ENCODE measurements at regions not wholly inside any gene's neighbourhood (a gene's known extent, or its start where the extent isn't known, plus 50 kb on each side); places are given as distances from the start of the nearest gene placed in this dataset.

GRCh38 chr20:43820731-43821330 lies 93.8 kb upstream of the TOX2 start:
- intact Hi-C loops (cut with DNase I), result no loop called here
- peak in 1 of 42 donors; percentile 28 for DNase-seq

GRCh38 chr20:43812216-43812615 lies 85.4 kb upstream of the GTSF1L start:
- intact Hi-C loops (cut with DNase I), result no loop called here
- DNase-seq, result no peak

DNA sequence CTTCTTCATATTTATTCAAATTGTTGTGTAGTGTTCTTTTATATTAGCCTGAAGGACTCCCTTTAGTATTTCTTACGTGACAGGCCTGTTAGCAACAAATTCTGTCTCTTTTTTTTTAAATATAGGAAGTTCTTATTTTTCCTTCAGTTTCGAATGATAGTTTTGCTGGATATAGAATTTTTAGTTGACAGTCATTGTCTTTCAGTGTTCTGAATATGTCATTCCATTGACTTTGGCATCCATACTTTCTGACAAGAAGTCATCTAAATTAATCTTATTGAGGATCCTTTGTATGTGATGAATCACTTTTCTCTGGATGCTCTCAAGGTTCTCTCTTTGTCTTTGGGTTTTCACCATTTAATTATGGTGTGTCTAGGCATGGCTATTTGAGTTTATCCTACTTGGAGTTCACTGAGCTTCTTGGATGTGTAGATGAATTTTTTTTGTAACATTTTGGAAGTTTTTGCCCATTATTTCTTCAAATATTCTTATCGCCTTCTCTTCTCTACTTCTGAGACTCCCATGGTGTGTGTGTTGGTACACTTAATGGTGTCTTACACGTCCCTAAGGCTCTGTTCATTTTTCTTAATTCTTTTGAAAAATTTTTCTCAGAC lies 82.5 kb upstream of the GTSF1L start:
- intact Hi-C loops (cut with DNase I), result no loop called here
- DNase-seq, result no peak

- DNase-seq, result no peak
- intact Hi-C loops (cut with DNase I), result no loop called here
Observed at GRCh38 chr20:43804781-43805180, 78.0 kb upstream of the GTSF1L start.

- no peak for DNase-seq
- intact Hi-C loops (cut with DNase I), result no loop called here
Observed at GRCh38 chr20:43803276-43803675, 76.5 kb upstream of the GTSF1L start.

- intact Hi-C loops (cut with DNase I), result no loop called here
- no peak for DNase-seq
Observed at GRCh38 chr20:43800186-43800585, 73.4 kb upstream of the GTSF1L start.

- no peak for DNase-seq
- intact Hi-C loops (cut with DNase I), result no loop called here
Observed at GRCh38 chr20:43799741-43800140, 72.9 kb upstream of the GTSF1L start.

DNA sequence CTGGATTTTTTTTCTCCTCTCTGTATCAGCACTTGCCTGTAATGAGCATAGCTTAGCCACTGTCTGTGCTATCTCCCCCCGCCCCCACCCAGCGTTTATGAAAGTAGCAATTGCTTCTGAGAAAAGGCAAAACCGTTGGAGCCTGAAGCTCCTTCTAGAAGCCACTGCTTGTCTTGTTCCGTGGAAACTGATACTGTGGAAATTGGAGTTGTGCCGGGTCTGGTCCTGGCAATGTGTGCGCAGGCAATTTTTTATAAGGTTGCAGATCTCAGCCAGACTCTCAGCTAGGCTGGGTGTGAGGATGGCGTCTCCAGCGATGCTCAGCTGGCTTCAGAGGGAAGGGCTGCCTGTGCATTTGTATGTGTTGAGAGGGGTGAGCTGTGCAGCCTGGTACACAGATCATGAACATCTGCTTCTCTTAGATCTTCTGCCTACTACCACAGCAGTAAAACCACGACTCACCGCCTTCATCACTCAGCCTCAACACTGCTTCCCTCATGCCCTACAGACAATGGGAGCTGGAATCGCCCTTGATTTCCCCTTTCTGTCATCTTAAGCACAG lies 72.4 kb upstream of the GTSF1L start:
- intact Hi-C loops (cut with DNase I), result no loop called here
- peak in 2 of 42 donors; percentile 1 to 10 for DNase-seq

GRCh38 chr20:43798291-43799149 lies 71.7 kb upstream of the GTSF1L start:
- intact Hi-C loops (cut with DNase I), result no loop called here
- DNase-seq, result no peak

DNA sequence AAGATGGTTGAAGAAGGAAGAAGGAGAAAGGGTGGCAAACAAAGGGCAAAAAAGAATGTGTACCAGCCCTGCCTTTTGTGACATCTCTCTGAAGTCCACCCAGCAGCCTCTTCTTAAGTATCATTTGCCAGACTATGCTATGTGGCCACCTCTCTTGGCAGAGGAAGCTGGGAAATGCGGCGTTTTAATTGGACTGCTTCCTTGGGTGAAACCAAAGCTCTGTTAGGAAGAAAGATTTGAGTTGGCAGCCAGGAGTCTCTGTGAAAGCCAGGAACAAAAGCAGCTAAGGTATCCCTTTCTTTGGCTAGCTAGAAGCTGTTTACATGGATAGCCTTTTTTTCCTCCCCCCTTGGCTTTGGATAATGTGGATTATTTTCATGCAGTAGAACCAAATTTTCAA lies 67.5 kb upstream of the GTSF1L start:
- no peak for DNase-seq
- intact Hi-C loops (cut with DNase I), result no loop called here

- intact Hi-C loops (cut with DNase I), result no loop called here
Observed at GRCh38 chr20:43789593-43789992, 62.8 kb upstream of the GTSF1L start.

DNA sequence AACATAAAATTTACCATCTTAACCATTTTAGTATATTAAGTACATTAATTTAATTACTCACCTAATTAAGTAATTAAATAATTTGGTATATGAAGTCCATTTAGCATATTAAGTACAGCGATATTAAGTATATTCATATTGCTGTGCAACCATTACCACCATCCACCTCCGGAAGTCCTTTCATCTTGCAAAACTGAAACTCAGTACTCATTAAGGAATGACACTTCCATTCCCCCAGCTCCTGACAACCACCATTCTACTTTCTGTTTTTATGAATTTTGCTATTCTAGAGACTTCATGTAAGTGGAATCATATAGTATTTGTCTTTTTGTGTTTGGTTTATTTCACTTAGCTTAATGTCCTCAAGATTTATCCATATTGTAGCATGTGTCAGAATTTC lies 61.1 kb upstream of the GTSF1L start:
- intact Hi-C loops (cut with DNase I), result no loop called here
- DNase-seq, result no peak

More at GRCh38 chr20:43789593-43789992, 62.8 kb upstream of the GTSF1L start:
- DNase-seq, result no peak

GRCh38 chr20:43786885-43787284 lies 60.1 kb upstream of the GTSF1L start:
- DNase-seq, result no peak
- intact Hi-C loops (cut with DNase I), result no loop called here

GRCh38 chr20:43781215-43781614 lies 54.4 kb upstream of the GTSF1L start:
- intact Hi-C loops (cut with DNase I), result no loop called here
- DNase-seq, result peak in 1 of 42 donors; percentile 2

- intact Hi-C loops (cut with DNase I), result no loop called here
- DNase-seq, result no peak
Observed at GRCh38 chr20:43778375-43778774, 51.6 kb upstream of the GTSF1L start.

DNA sequence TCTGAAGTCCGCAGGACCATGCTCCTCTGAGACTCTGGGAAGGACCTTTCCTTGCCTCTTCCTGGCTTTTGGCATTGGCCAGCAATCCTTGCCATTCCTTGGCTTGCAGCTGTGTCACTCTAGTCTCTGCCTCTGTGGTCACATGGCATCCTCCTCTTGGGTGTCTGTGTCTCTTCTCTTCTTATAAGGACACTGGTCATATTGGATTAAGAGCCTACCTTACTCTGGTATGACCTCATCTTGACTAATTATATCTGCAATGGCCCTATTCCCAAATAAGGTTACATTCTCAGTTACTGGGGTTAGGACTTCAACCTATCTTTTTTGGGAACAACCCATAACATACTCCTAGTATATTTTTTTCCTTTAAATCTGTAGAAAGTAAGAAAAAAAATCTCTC lies 49.9 kb upstream of the GTSF1L start:
- intact Hi-C loops (cut with DNase I), result no loop called here
- DNase-seq, result peak in 1 of 42 donors; percentile 3
